Keratinocyte (primary cell): ENCODE measurements at regions not wholly inside any gene's neighbourhood (a gene's known extent, or its start where the extent isn't known, plus 50 kb on each side); places are given as distances from the start of the nearest gene placed in this dataset.

Experiments
- EZH2 ChIP-seq: IDR thresholded peaks from one replicate; pipeline ENCODE4 v1.6.1; 2012; ENCODE audit warnings: inconsistent platforms, mild to moderate bottlenecking, low read length, moderate library complexity
- TF ChIP-seq, protein P1 (sequence below), 3 experiments: IDR thresholded peaks in 1 of 3; conservative IDR thresholded peaks in 1 of 3; optimal IDR thresholded peaks in 1 of 3; 2 replicates in 2 of 3; 3 replicates in 1 of 3; pipeline versions ENCODE3 to v1.5.1; 2011; ENCODE audit warnings: low read length in 3 of 3, mild to moderate bottlenecking in 3 of 3, moderate library complexity in 2 of 3, control low read depth in 1 of 3, inconsistent platforms in 1 of 3; ENCODE audit not compliant: insufficient read depth in 2 of 3; ENCODE audit errors: extremely low read depth in 1 of 3

DNA sequence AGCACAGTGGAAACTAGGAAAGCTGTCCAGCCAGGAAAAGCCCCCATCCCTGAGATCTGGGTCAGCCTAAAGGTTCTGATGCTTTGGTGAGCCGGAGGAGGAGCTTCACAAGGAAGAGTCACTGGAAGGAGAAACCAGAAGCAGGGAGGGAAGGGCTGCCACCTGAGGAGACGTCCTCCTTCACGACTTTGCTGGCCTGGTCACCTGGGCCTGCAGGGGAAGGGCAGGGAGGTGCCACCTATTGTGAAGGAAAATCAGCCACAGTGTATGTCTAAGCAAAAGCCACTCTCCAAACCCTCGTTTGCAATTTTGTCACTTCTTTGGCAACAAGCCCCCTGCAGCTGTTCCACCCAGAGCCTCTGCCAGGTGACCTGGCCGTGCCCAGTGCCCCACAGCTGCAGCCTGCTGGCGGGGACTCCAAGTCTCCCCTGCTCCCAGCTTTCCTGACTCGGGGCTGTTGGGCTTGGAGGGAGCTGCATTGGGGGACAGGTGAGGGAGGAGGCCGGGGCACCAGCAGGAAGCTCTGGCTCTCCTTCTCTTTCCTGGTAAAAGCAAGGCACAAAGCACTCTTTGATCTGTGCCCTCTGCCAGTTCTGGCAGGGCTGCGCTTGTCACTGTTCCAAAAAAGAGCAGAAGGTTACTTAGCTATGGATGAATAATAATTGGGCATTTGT lies 120.9 kb upstream of the BCL2L14 start:
- TF ChIP-seq, protein P1, sequence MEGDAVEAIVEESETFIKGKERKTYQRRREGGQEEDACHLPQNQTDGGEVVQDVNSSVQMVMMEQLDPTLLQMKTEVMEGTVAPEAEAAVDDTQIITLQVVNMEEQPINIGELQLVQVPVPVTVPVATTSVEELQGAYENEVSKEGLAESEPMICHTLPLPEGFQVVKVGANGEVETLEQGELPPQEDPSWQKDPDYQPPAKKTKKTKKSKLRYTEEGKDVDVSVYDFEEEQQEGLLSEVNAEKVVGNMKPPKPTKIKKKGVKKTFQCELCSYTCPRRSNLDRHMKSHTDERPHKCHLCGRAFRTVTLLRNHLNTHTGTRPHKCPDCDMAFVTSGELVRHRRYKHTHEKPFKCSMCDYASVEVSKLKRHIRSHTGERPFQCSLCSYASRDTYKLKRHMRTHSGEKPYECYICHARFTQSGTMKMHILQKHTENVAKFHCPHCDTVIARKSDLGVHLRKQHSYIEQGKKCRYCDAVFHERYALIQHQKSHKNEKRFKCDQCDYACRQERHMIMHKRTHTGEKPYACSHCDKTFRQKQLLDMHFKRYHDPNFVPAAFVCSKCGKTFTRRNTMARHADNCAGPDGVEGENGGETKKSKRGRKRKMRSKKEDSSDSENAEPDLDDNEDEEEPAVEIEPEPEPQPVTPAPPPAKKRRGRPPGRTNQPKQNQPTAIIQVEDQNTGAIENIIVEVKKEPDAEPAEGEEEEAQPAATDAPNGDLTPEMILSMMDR (optimal IDR thresholded peaks at IDR 0.05 in 1 of 3, IDR thresholded peaks at IDR 0.05 in 1 of 3, conservative IDR thresholded peaks at IDR 0.05 in 1 of 3; ENCODE audit: extremely low read depth in 1 of 3, insufficient read depth in 2 of 3, low read length in 3 of 3), result no peak
- no peak for TF ChIP-seq EZH2
